ENCODE measurements at regions not wholly inside any gene's neighbourhood (a gene's known extent, or its start where the extent isn't known, plus 50 kb on each side); places are given as distances from the start of the nearest gene placed in this dataset.

DNA sequence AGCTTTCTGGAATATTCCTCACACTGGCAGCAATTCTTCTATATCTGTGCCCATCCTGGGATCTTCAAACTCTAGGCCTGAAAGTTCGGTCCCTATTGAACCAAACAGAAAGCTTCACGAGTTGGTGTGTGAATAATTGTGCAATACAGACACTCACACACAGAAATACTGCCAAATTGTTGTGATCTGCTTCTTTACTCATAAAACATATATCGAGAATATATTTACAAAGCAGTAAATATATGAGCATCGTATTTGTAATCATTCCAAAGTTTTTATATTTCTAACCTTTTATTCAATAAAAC, 56.6 kb upstream of the BEX4 start:
- Histone ChIP-seq H2AFZ (ENCODE audit: low read depth, low read length) (no peak overlapping the region), H3K79me2 (ENCODE audit: low read length) (no peaks in the 10 kb centered on the region), H3K9ac (ENCODE audit: low read length) (no peak overlapping the region), H4K20me1 (ENCODE audit: insufficient read depth, low read length) (no peaks in the 10 kb centered on the region), H3K36me3 (replicated peaks; ENCODE audit: low read depth, low read length) (no peaks in the 10 kb centered on the region), H3K4me3 (ENCODE audit: low read length) (no peak overlapping the region), H3K4me1 (ENCODE audit: low read length) (no peaks in the 10 kb centered on the region), H3K9me3 (ENCODE audit: insufficient read depth, low read length) (no peaks in the 10 kb centered on the region), H3K27ac (ENCODE audit: low read length) (no peak overlapping the region), H3K4me2 (ENCODE audit: low read length) (no peak overlapping the region), H3K27me3 (ENCODE audit: low read depth, low read length) (no peaks in the 10 kb centered on the region)
- no peak for TF ChIP-seq EZH2phosphoT487 (IDR thresholded peaks at IDR 0.05; ENCODE audit: low read depth)
- TF ChIP-seq, protein P1, sequence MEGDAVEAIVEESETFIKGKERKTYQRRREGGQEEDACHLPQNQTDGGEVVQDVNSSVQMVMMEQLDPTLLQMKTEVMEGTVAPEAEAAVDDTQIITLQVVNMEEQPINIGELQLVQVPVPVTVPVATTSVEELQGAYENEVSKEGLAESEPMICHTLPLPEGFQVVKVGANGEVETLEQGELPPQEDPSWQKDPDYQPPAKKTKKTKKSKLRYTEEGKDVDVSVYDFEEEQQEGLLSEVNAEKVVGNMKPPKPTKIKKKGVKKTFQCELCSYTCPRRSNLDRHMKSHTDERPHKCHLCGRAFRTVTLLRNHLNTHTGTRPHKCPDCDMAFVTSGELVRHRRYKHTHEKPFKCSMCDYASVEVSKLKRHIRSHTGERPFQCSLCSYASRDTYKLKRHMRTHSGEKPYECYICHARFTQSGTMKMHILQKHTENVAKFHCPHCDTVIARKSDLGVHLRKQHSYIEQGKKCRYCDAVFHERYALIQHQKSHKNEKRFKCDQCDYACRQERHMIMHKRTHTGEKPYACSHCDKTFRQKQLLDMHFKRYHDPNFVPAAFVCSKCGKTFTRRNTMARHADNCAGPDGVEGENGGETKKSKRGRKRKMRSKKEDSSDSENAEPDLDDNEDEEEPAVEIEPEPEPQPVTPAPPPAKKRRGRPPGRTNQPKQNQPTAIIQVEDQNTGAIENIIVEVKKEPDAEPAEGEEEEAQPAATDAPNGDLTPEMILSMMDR (IDR thresholded peaks at IDR 0.05; ENCODE audit: low read depth, low read length): no peak; the same call in 1 of the 2 replicates

DNA sequence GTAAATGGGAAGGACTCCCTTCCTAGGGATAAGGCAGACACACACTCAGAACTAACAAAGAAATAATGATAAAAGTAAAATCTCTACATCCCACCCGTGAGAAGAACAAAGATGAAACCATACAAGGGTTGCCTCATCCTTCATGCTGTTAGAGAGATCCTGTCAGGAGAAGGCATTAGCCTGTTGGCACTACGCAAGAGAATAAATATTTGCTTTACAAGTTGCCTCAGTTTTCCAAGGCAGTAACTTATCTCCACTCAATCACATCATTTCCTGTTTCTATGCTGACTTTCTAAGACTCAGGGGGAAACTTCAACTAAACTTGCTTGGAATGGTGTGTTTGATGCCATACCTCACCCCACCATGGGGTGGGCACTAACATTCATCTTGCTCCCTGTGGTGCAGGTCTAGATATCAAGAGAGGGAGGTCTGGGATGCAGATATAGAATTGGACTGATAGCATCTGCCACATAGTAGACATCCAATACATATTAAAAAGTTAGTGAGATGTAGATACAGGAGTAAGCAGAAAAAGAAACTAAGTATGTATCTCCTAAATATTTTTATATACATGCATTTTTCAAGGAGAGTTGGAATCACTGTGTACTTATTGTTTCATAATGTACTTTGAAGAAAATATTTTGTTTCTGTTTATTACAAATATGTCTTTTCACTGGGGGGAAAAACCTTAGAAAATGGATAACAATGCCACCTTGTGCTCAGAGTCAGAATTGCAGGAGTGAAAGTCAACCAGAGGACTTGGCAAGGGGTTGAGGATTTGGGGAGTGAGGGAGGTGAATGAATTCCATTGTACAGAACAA, 57.2 kb upstream of the BEX4 start:
- no peaks in the 10 kb centered on the region for H3K27me3 ChIP-seq (ENCODE audit: low read depth, low read length)
- TF ChIP-seq EZH2phosphoT487 (IDR thresholded peaks at IDR 0.05; ENCODE audit: low read depth): no peak
- TF ChIP-seq, protein P1 (IDR thresholded peaks at IDR 0.05; ENCODE audit: low read depth, low read length): peak; percentile 67
- H3K9me3 ChIP-seq (ENCODE audit: insufficient read depth, low read length): no peaks in the 10 kb centered on the region
- no peaks in the 10 kb centered on the region for H3K36me3 ChIP-seq (replicated peaks; ENCODE audit: low read depth, low read length)
- no peak overlapping the region for H3K9ac ChIP-seq (ENCODE audit: low read length)
- H3K79me2 ChIP-seq (ENCODE audit: low read length): no peaks in the 10 kb centered on the region
- no peak overlapping the region for H2AFZ ChIP-seq (ENCODE audit: low read depth, low read length)
- H3K27ac ChIP-seq (ENCODE audit: low read length): no peak overlapping the region
- H3K4me3 ChIP-seq (ENCODE audit: low read length): no peak overlapping the region
- H3K4me1 ChIP-seq (ENCODE audit: low read length): no peaks in the 10 kb centered on the region
- no peak overlapping the region for H3K4me2 ChIP-seq (ENCODE audit: low read length)
- no peaks in the 10 kb centered on the region for H4K20me1 ChIP-seq (ENCODE audit: insufficient read depth, low read length)

DNA sequence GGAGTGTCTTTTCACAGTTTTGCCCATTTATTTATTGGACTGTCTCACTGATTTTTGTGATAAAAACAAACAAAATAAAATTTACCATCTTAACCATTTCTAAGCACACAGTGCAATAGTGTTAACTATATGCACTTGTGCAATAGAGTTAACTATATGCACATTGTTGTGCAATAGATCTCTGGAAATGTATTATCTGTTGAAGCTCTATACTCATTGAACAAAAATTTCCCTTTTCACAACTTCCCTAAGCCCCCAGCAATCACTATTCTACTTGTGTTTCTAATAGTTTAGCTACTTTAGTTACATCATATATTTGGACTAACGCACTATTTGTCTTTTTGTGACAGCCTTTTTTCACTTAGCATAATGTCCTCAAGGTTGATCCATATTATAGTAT, 59.7 kb upstream of the BEX4 start:
- H3K4me3 ChIP-seq (ENCODE audit: low read length): no peak overlapping the region
- H3K36me3 ChIP-seq (replicated peaks; ENCODE audit: low read depth, low read length): no peaks in the 10 kb centered on the region
- TF ChIP-seq, protein P1 (IDR thresholded peaks at IDR 0.05; ENCODE audit: low read depth, low read length): no peak
- TF ChIP-seq EZH2phosphoT487 (IDR thresholded peaks at IDR 0.05; ENCODE audit: low read depth): no peak
- no peak overlapping the region for H2AFZ ChIP-seq (ENCODE audit: low read depth, low read length)
- H3K79me2 ChIP-seq (ENCODE audit: low read length): no peaks in the 10 kb centered on the region
- H4K20me1 ChIP-seq (ENCODE audit: insufficient read depth, low read length): no peaks in the 10 kb centered on the region
- no peak overlapping the region for H3K9ac ChIP-seq (ENCODE audit: low read length)
- H3K9me3 ChIP-seq (ENCODE audit: insufficient read depth, low read length): no peaks in the 10 kb centered on the region
- no peak overlapping the region for H3K4me2 ChIP-seq (ENCODE audit: low read length)
- H3K27me3 ChIP-seq (ENCODE audit: low read depth, low read length): no peaks in the 10 kb centered on the region
- H3K27ac ChIP-seq (ENCODE audit: low read length): no peak overlapping the region
- no peaks in the 10 kb centered on the region for H3K4me1 ChIP-seq (ENCODE audit: low read length)

DNA sequence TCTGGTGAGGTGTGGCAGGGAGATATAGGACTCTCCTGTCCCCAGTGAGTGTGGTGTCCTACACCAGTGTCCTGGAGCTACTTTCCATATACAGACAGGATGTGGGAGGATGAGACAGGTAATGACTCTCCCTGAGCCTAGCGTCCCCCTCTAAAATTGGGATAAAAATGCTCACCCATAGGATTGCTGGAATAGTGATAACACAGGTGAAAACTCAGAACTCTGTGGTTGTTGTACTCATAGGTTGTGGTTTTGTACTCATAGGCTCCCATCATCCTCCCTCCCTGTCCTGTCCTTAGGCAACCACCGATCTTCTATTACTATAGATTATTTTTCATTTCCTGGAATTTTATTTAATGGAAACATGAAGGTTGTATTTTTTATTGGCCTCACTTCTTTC, 60.7 kb upstream of the NXF3 start:
- Histone ChIP-seq H4K20me1 (ENCODE audit: insufficient read depth, low read length) (no peaks in the 10 kb centered on the region), H3K27ac (ENCODE audit: low read length) (no peak overlapping the region), H3K27me3 (ENCODE audit: low read depth, low read length) (no peaks in the 10 kb centered on the region), H3K36me3 (replicated peaks; ENCODE audit: low read depth, low read length) (no peaks in the 10 kb centered on the region), H3K9ac (ENCODE audit: low read length) (no peak overlapping the region), H3K79me2 (ENCODE audit: low read length) (no peaks in the 10 kb centered on the region), H3K4me3 (ENCODE audit: low read length) (no peak overlapping the region), H2AFZ (ENCODE audit: low read depth, low read length) (no peak overlapping the region), H3K4me2 (ENCODE audit: low read length) (no peak overlapping the region), H3K9me3 (ENCODE audit: insufficient read depth, low read length) (no peaks in the 10 kb centered on the region), H3K4me1 (ENCODE audit: low read length) (no peaks in the 10 kb centered on the region)
- TF ChIP-seq, protein P1 (IDR thresholded peaks at IDR 0.05; ENCODE audit: low read depth, low read length): no peak
- no peak for TF ChIP-seq EZH2phosphoT487 (IDR thresholded peaks at IDR 0.05; ENCODE audit: low read depth)
